ENCODE measurements at regions not wholly inside any gene's neighbourhood (a gene's known extent, or its start where the extent isn't known, plus 50 kb on each side); places are given as distances from the start of the nearest gene placed in this dataset.

- no peak for TF ChIP-seq POLR2A (IDR thresholded peaks at IDR 0.05; ENCODE audit: low read depth, low read length)
Observed at GRCh38 chr1:43065616-43066399, 106.3 kb downstream of the EBNA1BP2 start (continued).

DNA sequence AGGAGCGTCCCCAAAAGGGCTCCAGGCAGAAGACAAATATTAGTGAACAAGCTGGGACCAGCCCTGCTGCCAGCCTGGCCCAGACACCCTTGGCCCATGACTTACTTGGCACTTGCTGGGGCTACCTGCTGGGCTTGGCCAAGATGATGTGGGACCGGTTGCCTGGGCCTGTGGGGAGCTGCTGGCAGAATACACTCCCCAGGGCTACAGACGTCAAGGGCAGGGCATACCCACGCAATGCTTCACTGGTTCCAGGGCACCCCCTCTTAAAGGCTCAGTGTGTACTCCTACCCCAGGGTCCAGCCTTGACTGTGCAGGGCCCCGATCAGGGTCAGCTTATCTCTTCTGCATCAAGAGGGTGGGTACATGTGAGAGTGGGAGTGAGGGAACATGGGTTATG is 106.5 kb upstream of the SLC2A1 start:
- BruUV-seq (replicated peaks), result no TSS peak
- H3K18ac ChIP-seq (ENCODE audit: low read depth, low read length), result no peak overlapping the region
- intact Hi-C loops (cut with micrococcal nuclease) (no loop called here), in situ Hi-C loops (cut with MboI; ENCODE audit: low sequenced_read_pairs) (loop anchor here (5.0 kb wide), 1 partner anchor 143 kb away; no protein-coding TSS in a partner anchor), dilution Hi-C loops (cut with HindIII; ENCODE audit: low sequenced_read_pairs, unreplicated experiment) (no loop called here)
- ChIA-PET POLR2A (ENCODE audit: unreplicated experiment) (no interaction called here), CTCF (interaction anchor here (1.1 kb wide), 1 partner anchor 8 kb away, joined by 4 read pairs; no protein-coding TSS in a partner anchor)
- peak overlapping the region; percentile 4; the same call in 1 of the 2 replicates for H3K4ac ChIP-seq (ENCODE audit: low read depth, low read length)
- no peaks in the 10 kb centered on the region for H3K79me1 ChIP-seq (ENCODE audit: low read depth in 1 of 2, low read length in 2 of 2)
- H2BK20ac ChIP-seq (ENCODE audit: low read depth, low read length), result no peak overlapping the region
- WGBS, 2 experiments (ENCODE audit: extremely low coverage in 2 of 2, insufficient read length in 1 of 2), result 75% methylated on average over 1 of the region's 5 CpGs; no CpG with 5 or more reads in 1 of the 2 experiments
- no peaks in the 10 kb centered on the region for H4K20me1 ChIP-seq (ENCODE audit: insufficient read depth, low read length)
- peaks cover 16% of the 10 kb centered on the region for H3K4me1 ChIP-seq (ENCODE audit: control insufficient read depth, insufficient read depth, low read length)
- H3K4me3 ChIP-seq (ENCODE audit: insufficient read depth, low read depth, low read length), result no peak overlapping the region
- no peaks in the 10 kb centered on the region for H3K36me3 ChIP-seq (ENCODE audit: control insufficient read depth, insufficient read depth, low read length)
- no peak overlapping the region for H2BK120ac ChIP-seq (ENCODE audit: low read depth, low read length)
- 0 out of 2 replicates have a peak, but pooled peaks cover 1% of the 10 kb centered on the region for H3K27me3 ChIP-seq (ENCODE audit: control insufficient read depth, insufficient read depth, low read length)
- no peak overlapping the region for H4K91ac ChIP-seq (ENCODE audit: insufficient read depth, low read depth, low read length)
- H2AK9ac ChIP-seq (replicated peaks; ENCODE audit: low read depth, low read length, poor library complexity), result no peak overlapping the region
- TF ChIP-seq RAD21 (IDR thresholded peaks at IDR 0.05; ENCODE audit: low read length) (no peak), MAZ (IDR thresholded peaks at IDR 0.05; ENCODE audit: borderline replicate concordance, low read depth, low read length) (no peak), MXI1 (IDR thresholded peaks at IDR 0.05; ENCODE audit: borderline replicate concordance, low read depth, low read length) (no peak), CEBPB (IDR thresholded peaks at IDR 0.05; ENCODE audit: low read depth, low read length) (no peak), SMC3 (IDR thresholded peaks at IDR 0.05; ENCODE audit: low read depth, low read length) (no peak), NFE2L2 (IDR thresholded peaks at IDR 0.05; ENCODE audit: low read depth, low read length) (no peak), FOS (IDR thresholded peaks at IDR 0.05; ENCODE audit: low read depth, low read length) (no peak), BHLHE40 (IDR thresholded peaks at IDR 0.05; ENCODE audit: low read depth, low read length) (no peak), RFX5 (IDR thresholded peaks at IDR 0.05; ENCODE audit: low read depth, low read length) (no peak), MAFK (IDR thresholded peaks at IDR 0.05; ENCODE audit: low read depth, low read length) (no peak), RCOR1 (IDR thresholded peaks at IDR 0.05; ENCODE audit: insufficient replicate concordance, low read length) (no peak)
- TF ChIP-seq, protein P1, sequence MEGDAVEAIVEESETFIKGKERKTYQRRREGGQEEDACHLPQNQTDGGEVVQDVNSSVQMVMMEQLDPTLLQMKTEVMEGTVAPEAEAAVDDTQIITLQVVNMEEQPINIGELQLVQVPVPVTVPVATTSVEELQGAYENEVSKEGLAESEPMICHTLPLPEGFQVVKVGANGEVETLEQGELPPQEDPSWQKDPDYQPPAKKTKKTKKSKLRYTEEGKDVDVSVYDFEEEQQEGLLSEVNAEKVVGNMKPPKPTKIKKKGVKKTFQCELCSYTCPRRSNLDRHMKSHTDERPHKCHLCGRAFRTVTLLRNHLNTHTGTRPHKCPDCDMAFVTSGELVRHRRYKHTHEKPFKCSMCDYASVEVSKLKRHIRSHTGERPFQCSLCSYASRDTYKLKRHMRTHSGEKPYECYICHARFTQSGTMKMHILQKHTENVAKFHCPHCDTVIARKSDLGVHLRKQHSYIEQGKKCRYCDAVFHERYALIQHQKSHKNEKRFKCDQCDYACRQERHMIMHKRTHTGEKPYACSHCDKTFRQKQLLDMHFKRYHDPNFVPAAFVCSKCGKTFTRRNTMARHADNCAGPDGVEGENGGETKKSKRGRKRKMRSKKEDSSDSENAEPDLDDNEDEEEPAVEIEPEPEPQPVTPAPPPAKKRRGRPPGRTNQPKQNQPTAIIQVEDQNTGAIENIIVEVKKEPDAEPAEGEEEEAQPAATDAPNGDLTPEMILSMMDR (conservative IDR thresholded peaks at IDR 0.05; ENCODE audit: low read depth, low read length), result no peak
- no peak overlapping the region for H4K5ac ChIP-seq (ENCODE audit: low read depth, low read length)
- no peak overlapping the region for H2AK5ac ChIP-seq (ENCODE audit: low read depth, low read length)
- no peak overlapping the region for H2AFZ ChIP-seq (replicated peaks; ENCODE audit: low read length, poor library complexity)
- H3K27ac ChIP-seq (ENCODE audit: insufficient read depth, low read length), result no peak overlapping the region
- no peak overlapping the region for H4K8ac ChIP-seq (ENCODE audit: low read depth in 2 of 2, low read length in 2 of 2)
- H3K9me1 ChIP-seq (ENCODE audit: insufficient read depth, low read length), result peaks cover 8% of the 10 kb centered on the region
- H2BK15ac ChIP-seq (ENCODE audit: low read depth, low read length), result no peak overlapping the region; the same call in 2 of the 3 replicates
- no peak overlapping the region for H3K56ac ChIP-seq (ENCODE audit: extremely low read depth, insufficient read depth, low read length)
- no peak overlapping the region for H3K14ac ChIP-seq (replicated peaks; ENCODE audit: low read depth, low read length)
- no peak overlapping the region for H2BK5ac ChIP-seq (ENCODE audit: low read depth, low read length, poor library complexity, severe bottlenecking)
- no peak for ATAC-seq (ENCODE audit: low read depth)
- H3K9me3 ChIP-seq (ENCODE audit: control insufficient read depth, insufficient read depth, low read length), result no peaks in the 10 kb centered on the region
- H3K23ac ChIP-seq (ENCODE audit: low read depth, low read length), result no peak overlapping the region; the same call in 1 of the 2 replicates
- H3K4me2 ChIP-seq (ENCODE audit: low read depth, low read length), result no peak overlapping the region
- no peak overlapping the region for H3K9ac ChIP-seq (ENCODE audit: low read depth, low read length)
- no peak for DNase-seq
